HG03432 (cell line): ENCODE measurements at regions not wholly inside any gene's neighbourhood (a gene's known extent, or its start where the extent isn't known, plus 50 kb on each side); places are given as distances from the start of the nearest gene placed in this dataset.
"Not testable (repeated sequence)": the region's sequence is repeated elsewhere in the genome, so short reads cannot be mapped to it uniquely, and the experiment has no call there.

ENCODE experiments used
- ATAC-seq: cut with Tn5 transposase; IDR thresholded peaks from one replicate; pipeline ENCODE4 v1.9.1; 2021; ENCODE audit warnings: mild to moderate bottlenecking, moderate library complexity; ENCODE audit not compliant: unreplicated experiment

DNA sequence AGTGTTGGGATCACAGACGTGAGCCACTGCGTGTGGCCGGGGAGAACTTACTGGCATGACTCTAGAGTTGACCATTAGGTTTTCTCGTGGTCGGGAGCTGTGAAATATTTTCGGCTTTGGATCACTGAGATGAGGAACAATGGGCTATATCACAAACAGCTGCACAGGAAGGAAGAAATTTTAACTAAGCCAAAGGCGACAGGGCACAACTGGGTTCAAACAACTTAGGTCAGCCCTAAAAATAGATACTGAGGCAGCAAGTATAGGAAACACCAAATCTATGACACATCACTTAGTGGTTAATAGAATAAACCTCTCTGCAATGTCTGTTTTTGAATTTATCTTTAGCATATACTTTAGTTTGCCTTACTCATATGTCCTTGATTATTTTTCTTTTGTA is 162.9 kb downstream of the LRIG3 start:
- no peak for ATAC-seq

DNA sequence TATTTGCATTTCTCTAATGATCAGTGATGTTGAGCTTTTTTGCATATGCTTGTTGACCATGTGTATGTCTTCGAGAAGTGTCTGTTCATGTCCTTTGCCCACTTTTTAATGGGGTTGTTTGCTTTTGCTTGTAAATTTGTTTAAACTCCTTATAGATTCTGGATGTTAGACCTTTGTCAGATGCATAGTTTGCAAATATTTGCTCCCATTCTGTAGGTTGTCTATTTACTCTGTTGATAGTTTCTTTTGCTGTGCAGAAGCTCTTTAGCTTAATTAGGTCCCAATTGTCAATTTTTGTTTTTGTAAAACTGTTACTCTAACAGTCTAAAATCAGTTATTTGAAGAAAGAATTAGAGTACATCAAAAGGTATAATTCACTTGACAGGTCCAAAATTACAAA is 160.6 kb downstream of the LRIG3 start:
- ATAC-seq: not testable (repeated sequence)

DNA sequence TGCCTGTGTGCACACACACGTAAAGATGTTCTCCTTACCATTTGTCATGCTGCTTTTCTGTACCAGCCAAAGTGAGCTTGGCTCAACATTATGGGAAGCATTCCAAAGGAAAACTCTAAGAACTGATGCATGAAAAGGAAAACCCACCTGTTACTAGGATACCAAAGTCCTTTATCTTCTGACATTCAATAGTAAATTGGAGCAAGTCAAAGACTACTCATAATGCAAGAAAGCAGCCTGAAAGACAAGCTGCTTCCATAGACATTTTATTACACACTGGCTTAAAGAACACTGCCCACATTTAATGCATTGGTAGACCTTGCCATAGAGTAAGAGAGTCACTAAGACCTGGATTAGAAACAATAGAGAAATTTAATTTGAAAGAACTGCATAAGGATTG is 159.0 kb downstream of the LRIG3 start:
- ATAC-seq: no peak

DNA sequence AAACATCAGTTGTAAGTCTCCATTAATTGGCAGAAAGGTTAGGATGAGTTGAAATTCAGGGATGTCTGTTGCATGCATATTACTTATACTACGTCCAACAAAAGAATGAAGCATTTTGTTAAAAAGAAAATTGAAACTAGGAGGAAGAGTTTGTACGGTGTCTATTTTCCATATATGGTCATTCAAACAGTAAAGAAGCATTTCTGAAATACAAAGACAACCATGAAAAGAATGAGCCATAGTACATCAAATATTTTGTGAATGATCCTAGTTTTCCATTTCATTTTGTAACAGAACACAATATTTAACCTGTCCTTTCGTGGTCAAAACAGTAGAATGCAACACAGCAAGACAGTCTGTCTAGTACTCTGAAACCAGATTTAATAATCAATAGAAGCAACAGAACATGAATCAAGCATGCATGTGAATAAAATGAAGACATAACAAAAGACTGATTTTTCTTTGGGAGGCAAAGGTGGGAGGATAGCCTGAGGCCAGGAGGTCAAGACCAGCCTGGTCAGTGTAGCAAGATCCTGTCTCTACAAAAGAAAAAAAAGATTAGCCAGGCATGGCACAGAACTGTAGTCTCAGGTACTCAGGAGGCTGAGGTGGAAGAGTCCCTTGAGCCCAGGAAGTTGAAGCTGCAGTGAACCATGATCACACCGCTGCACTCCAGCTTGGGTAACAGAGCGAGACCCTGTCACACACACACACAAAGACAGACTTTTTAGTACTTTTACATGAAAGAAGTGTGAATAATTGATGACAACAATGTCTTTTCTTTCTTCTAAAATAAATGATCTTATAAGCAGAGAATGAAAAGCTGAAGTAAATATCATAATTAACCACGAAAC is 156.0 kb downstream of the LRIG3 start:
- peak; percentile 82 for ATAC-seq

DNA sequence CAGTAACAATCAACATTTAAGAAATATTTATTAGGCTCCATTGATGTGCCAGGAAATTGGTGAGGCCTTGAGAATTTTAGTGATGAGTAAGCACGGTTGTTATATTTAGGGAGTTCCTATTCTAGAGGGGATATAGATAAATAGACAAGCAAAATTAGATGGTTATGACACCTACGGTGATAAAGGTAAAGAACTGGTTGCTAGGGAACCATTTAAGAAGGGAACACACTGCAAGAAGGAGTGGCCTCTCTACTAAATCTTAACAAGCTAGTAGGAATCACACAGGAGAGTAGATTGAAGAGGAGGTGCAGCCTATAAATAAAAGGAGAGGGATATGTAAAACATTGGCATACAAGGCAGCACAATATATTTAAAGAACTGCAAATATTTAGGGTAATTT is 155.2 kb downstream of the LRIG3 start:
- ATAC-seq: no peak

DNA sequence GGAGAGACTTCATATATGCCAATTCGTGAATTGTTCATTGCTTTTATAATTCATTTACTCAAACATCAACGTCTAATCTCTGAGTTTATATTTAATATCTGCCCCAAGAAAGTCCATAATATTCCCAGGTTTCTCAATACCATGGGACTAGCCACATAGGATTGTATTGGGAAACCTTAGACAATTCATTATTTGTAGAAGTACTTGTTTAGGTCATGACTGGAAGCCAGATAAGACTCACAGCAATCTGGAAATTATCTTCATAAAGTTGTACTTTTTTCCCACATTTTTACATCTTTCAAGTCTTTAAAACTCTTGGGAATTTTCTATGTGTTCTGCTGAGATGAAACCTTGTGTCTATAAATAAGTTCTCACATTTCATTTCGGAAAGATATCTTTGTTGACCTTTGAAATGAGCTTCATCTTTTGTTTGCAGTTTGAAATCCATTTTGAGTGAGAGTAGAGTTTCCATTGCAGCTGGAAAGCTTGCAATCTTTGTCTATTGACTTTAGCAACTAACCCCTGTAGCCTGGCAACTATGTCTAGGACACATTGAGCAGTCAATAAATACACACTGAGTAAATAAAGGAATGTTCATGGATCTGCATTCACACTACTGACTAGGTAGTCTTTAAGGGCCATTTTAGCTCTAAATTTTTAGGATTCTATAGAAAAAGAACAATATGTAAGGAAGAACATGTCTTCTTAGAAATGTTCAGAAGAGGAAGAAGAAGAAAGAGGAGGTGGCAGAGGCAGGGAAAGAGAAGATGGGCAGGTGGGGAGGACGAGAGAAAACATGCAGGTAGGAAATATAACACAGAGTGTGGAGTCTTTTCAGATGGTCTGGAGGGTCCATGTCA is 154.4 kb downstream of the LRIG3 start:
- no peak for ATAC-seq

DNA sequence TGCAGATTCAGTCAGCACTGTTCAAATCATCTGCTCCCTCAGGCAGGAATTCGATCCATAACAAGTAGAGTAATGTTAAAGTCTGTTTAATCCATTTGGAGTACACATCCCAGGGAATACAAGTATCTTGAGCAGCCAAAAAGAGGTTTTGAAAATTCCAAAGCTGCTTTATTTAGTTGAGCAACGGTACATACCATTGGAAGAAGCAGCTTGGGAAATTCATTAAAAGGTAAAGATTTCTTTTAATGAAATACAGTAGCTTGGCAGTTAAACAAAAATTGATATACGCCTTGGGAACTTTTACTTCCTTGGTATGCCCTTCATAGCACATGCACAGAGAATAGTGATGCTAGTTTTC is 153.8 kb downstream of the LRIG3 start:
- no peak for ATAC-seq

DNA sequence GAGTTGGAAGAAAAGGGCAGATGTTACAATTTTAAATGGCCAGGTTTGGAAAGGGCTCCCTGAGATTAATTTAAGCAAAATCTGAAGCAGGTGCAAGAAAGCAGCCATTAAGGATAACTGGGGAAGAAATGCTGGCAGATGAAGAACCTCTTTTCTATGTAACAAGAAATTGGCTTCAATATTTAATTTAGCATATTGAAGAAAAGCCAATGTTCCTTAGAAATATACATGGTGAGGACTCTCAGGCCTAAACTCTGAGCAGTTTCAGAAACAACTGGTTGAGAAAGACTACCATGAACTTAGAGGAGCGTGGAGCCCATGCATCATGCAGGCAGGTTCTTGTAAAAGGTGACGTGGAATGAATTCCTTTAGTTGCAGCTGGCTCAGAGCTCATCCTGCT is 152.8 kb downstream of the LRIG3 start:
- no peak for ATAC-seq

DNA sequence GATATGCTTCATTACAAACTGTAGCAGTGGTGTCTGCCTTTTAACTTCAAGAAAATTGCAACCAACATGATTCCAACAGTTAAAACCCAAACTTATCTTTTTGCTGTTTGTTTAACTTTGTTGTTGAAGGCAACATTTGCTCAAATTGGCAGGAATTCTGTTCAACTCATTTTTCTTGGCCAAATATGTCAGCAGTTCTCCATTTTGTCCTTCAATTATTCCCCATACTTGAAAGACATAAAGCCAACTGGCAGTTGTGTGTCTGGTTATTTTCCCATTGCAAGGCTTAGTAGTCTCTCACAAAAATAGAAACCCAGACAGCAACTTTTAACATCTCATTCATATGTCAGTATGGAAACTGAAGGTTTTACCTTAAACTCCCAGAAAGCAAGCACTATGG is 146.3 kb downstream of the LRIG3 start:
- ATAC-seq: no peak

DNA sequence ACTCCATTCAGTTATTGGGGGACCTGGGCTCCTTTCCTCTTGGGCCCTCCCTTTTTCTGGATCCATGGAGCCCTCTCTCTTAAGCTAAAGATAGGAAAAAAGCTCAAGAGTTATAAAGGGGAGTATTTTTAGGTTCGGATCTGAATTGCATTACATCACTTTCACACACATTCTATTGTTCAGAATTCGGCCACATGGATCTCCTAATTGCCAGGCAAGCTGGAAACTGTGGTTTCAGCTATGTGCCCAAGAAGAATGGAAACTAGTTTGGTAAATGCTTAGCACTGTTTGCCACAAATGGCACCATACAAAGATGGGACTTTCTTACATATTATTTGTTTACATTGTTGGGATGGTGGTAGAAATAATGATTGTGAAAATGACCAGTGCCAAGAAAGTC is 145.6 kb downstream of the LRIG3 start:
- no peak for ATAC-seq

DNA sequence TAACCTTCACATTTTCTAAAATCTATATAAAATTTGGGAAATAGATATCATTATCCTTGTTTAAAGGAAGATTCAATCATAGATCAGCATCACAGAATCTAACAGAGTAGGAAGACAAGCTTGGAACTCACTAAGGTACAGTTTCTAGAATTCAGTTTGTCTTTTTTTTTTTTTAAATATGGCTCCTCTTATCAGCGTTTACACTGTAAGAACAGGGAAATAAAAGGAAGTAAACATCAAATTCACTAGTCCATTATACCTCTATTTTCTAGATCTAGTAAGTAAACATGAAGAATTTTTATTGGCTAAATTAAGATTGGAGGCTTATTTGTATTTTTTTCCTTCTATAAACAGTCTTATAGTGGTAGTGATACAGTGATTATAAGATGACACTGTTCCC is 144.9 kb downstream of the LRIG3 start:
- no peak for ATAC-seq

DNA sequence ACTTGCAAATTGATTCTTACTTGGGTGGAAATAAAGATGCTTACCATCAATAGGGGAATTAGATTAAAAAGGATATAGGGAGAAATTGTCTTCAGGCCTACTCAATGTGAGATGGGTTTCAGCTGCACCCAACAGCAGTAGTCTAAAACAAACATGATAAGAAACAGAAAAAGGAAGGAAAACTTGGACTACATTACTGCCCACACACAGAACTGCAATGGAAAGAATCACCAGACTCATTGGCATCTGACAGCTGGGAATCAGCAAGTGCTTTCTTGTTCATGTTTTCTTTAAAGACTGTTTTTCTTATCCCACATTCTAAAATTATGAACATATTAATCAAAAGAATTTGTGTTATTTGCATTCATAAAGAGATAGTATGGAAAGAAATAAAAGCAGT is 144.2 kb downstream of the LRIG3 start:
- ATAC-seq: no peak

DNA sequence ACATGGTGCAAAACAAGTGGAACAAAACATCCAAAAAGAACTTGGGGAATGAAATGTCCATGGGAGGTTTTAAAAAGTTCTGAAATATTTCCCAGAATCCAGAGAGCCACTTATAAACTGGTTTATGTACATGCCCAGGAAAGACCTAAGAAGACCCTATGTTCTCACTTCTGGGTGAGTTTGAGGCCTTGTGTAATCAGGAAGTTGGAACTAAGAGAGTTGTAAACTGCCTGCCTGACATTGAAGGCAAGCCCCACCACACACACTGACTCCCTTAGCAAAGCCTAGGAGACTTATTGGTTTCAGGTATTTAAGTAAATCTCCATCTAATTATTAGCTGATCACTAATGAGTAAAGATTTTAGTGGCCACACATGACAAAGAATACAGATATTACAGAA is 142.5 kb downstream of the LRIG3 start:
- no peak for ATAC-seq

DNA sequence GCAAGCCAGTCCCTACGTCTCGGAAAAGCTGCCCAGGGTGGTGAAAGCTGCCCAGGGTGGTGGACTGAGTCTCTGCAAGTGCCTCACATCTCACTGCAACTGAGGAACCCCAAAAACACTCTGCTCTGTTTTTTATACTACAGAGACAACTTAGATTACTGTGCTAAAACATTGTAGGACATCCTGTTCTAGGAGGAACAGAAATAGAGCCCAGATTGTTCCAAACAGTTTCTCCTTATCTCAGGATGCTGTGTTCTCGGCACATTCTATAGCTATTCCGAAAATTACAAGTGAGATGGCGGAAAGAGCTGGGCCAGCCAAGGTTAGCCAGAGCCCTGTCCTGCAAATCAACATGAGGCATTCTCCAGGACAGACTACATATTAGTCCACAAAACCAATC is 138.7 kb downstream of the LRIG3 start:
- no peak for ATAC-seq

DNA sequence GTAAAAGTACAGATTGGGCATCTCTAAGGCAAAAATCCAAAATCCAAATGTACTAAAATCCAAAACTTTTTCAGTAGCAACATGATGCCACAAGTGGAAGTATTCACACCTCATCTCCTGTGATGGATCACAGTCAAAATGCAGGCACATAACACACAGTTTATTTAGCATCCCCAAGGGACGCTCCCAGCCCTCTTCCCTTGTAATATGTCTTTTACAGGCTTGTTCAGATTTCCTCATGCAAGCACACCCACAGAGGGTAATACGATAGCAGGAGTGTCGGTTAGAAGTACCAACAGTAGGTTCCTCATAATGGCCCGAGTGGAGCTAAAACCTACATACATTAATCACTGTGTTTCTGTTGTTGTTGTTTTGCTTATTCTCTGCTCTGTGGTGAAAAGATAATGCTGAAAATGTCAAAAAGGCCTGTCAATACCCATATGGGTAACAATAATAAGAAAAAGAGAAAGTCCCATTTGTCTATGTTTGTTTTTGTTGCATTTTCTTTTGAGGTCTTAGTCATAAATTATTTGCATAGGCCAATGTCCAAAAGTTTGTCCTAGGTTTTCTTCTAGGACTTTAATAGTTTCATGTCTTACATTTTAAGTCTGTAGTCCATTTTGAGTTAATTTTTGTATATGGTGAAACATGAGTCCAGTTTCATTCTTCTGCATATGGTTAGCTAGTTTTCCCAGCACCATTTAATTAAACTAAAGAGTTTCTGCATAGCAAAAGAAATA is 133.1 kb downstream of the LRIG3 start:
- no peak for ATAC-seq

DNA sequence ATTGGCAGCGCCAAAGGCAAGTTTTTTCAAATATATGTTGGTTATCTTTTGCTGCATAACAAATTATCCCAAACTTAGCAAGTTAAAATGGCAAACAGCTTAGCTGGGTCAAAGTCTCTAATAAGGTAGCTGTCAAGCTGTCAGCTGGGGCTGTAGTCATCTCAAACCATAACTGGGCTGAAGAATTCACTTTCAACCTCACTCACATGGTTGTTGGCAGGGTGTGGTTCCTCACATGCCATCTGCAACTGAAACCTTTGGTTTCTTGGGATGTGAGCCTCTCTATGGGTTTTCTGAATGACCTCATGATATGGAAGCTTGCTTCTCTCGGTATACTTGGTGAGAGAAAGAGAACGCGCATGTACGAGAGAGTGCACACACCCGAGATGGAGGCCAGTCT is 125.4 kb downstream of the LRIG3 start:
- ATAC-seq: no peak

DNA sequence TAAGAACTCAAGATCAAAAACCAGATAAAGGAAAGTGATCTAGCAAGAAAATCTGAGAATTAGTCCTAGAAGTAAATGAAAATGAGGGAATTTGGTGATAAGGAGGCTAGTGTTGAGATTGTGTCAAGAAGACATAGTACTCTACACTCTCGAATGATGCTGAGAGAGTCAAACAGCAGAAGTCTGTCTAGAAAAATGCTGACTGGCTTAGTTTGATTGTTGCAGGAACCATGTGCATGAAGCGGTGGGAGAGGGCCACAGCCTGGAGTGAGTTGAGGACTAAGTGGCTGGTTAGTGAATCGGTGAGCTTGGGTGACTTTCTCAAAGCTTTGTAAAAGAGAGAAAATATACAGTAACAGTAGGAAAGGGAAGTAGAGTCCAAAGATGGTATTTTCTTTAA is 124.5 kb downstream of the LRIG3 start:
- no peak for ATAC-seq

DNA sequence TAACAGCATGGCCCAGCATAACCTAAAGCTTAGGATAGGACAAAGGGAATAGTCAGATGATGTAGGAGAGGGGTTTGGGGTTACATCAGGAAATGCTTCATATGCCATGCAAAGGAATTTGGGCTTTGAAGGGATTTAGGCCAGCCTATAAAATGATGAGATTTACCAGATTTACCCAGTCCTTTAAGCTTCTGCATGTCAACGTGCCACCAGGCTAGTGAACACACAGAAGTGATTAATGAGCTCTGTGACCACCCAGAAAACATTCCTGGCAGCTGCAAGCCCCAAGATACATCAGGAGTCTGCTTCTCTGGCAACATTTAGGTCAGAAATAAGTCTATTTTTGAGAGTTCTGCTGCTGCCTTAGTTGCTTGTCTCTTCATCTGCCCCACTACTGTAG is 118.3 kb downstream of the LRIG3 start:
- no peak for ATAC-seq

DNA sequence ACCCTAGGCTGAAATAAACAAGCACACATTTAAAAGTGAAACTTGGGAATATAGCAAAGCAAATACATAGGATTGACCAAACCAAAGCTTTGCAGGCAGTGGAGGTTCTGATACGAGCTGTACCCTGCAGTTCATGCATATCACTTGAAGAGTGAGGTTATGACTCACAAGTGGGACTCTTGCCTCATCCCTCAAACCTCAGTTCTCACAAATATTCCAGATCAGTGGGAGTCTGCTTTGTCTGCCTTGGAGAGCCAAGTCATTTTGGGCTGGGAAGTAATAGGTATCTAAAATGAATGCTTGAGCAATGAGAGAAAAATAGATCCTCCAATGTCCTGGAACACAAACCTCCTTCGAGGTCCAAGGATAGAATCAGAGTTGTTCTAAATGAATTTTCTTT is 116.4 kb downstream of the LRIG3 start:
- no peak for ATAC-seq

DNA sequence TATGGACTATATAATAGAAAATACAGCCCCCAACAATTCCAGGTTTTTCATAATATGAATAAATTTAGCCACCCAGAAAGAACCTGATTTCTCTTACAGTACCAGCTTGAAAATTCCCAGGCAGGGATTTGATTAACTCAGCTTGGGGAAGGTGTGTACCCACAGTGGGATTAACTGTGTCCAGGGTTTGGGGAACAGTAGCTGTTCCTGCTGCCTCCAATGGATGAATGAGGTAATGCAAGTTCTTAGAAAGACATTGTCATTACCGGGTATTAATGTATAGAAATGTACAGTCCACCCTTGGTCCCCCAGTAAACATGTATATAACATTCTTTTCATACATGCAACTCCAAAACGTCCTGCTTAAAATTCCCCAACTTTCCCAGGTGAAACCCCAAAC is 115.6 kb downstream of the LRIG3 start:
- ATAC-seq: peak; percentile 76

DNA sequence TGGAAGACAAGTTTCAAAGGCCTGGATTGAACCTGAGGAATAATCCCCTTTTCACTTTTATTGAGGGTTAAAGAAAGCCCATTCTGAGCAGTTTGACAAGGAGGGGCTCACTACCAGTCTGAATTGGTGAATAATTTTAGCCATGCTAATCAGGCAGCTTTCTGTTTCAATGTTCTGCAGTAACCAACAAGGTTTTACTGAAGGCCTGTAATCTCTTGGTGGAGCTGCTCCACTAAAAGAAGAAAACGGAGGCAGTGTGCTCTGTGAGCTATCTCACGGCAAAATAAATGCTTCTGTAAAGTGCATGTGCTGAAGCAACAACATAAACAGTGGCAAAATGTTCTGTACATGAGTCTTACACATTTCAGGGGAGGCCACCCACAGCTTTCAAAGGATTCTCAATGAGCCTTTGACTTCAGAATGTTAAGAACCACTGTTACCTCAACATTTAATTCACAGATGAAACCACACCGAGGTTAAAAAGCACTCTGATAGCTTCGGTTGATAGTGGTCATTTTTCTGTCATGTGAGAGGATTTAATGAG is 111.2 kb downstream of the LRIG3 start:
- no peak for ATAC-seq
